Activated naive CD8-positive, alpha-beta T cell treated with anti-CD3 and anti-CD28 coated beads, Interleukin-2, amount 50 U/mL, for 24 hours (primary cell): ENCODE measurements at regions not wholly inside any gene's neighbourhood (a gene's known extent, or its start where the extent isn't known, plus 50 kb on each side); places are given as distances from the start of the nearest gene placed in this dataset.
"Not testable (repeated sequence)": the region's sequence is repeated elsewhere in the genome, so short reads cannot be mapped to it uniquely, and the experiment has no call there.

ENCODE experiments used
- ATAC-seq: fragments of 150-1000 bp; cut with Tn5 transposase; one replicate; pipeline ENCODE4 v1.10.0; 2021
- DNase-seq: peaks from one replicate; pipeline ENCODE4 v3.0.0; 2021
- H3K27ac Mint-ChIP-seq: one replicate; pipeline ENCODE4 v1.8.0; 2021; ENCODE audit warnings: mild to moderate bottlenecking, mixed read lengths
- H3K27me3 Mint-ChIP-seq: one replicate; pipeline ENCODE4 v1.8.0; 2021; ENCODE audit warnings: mixed read lengths
- H3K36me3 Mint-ChIP-seq: one replicate; pipeline ENCODE4 v1.8.0; 2021; ENCODE audit warnings: low read depth, mixed read lengths
- H3K4me1 Mint-ChIP-seq: one replicate; pipeline ENCODE4 v1.8.0; 2021; ENCODE audit warnings: mixed read lengths
- H3K4me3 Mint-ChIP-seq: one replicate; pipeline ENCODE4 v1.8.0; 2021; ENCODE audit warnings: mild to moderate bottlenecking, moderate library complexity, mixed read lengths
- H3K9me3 Mint-ChIP-seq: one replicate; pipeline ENCODE4 v1.8.0; 2021; ENCODE audit warnings: mixed read lengths

DNA sequence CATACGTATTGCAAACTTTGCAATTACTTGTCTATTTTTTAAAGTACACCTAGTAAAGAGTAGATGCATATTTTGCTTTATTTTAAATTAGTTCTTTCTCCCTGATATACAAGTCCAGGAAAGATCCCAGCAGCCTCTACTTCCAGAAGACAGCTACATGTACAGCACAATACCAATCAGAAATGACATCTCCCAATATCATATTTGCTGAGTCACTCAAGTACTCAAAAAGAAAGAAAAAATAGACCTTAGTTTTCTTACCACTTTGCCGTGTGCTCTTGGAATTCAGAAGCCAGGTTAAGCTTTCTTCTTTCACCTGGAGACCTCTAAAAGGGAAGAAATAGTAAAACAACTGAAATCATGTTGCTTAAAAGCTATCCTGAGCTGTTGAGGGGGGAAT, 412.6 kb upstream of the RUNX1 start:
- Mint-ChIP-seq H3K4me1 (no peaks in the 10 kb centered on the region), H3K9me3 (peaks cover 13% of the 10 kb centered on the region), H3K27me3 (no peaks in the 10 kb centered on the region), H3K4me3 (no peak overlapping the region), H3K36me3 (peaks cover under 1% of the 10 kb centered on the region), H3K27ac (no peak overlapping the region)
- no peak for DNase-seq
- ATAC-seq, result no peak

DNA sequence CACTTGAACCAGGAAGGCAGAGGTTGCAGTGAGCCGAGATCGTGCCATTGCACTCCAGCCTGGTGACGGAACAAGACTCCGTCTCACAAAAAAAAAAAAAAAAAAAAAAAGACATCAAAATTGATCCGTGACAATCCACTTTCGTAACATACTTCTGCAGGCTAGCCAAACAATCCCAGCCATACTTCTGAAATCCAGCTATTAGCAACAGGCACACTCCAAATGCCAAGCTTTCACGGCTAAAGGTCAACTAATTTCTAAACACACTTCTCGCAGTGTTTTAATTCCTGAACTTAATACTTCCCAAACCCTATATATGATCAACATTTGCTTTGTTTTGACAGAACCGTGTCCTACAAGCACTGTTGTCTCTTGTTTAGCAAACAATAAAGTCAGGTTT, 411.3 kb upstream of the RUNX1 start:
- no peak overlapping the region for H3K4me3 Mint-ChIP-seq
- peaks cover 6% of the 10 kb centered on the region for H3K9me3 Mint-ChIP-seq
- DNase-seq (no peak), ATAC-seq (no peak)
- H3K36me3 Mint-ChIP-seq, result no peaks in the 10 kb centered on the region
- H3K27ac Mint-ChIP-seq, result no peak overlapping the region
- H3K27me3 Mint-ChIP-seq, result no peaks in the 10 kb centered on the region
- H3K4me1 Mint-ChIP-seq, result no peaks in the 10 kb centered on the region

DNA sequence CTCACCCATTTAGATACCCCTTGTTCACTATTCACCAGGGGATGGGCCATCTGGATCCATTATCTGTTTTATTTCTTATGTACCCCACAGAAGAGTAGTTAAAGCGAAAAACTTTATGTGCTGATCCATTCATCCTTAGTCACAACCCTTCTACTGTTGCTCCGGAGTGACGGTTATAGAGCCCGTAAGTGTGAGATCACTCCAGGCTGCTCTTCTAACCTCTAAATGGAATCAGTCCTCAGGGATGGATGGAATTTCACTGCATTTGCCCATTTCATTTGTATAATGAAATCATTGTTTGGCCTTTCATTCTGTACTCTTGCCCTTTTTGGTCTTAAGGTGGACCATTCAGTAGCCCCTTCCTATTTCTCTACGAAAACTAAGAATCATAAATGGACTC, 409.3 kb upstream of the RUNX1 start:
- no peak overlapping the region for H3K4me3 Mint-ChIP-seq

DNA sequence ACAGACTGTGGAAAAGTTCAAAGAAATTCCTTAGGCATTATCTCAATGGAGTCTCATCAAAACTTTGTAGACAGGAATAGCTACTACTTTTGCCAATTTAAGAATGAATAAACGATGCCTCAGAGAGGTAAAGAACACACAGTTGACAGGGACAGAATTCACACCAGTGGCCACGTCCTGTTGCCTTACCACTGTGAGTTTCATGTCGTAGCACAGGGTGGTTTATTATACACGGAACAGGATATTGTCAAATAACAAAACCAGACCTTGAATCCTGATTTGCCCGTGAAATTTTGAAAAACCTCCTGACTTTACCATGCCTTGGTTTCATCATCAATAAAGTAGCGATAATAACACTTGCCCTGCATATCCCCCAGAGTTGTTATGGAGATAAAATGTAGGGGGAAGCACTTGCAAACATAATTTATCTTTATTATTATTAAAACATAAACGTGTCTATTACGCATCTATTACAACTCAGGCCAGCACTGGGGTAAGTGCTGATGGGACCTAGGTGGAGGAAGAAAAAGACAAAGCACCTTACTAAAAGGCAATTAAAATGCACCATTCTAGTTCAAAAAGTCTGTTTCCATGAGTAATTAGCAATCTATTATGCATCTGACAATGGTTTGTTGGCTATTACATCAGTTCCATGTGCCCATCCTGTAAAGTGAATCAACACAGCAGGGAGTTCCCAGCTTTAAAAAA, 408.1 kb upstream of the RUNX1 start:
- Mint-ChIP-seq H3K27ac (no peak overlapping the region), H3K9me3 (peaks cover 1% of the 10 kb centered on the region), H3K36me3 (no peaks in the 10 kb centered on the region), H3K27me3 (no peaks in the 10 kb centered on the region), H3K4me1 (no peaks in the 10 kb centered on the region), H3K4me3 (no peak overlapping the region)
- ATAC-seq, result no peak
- DNase-seq, result no peak

More for the DNA sequence above, 409.3 kb upstream of the RUNX1 start:
- Mint-ChIP-seq H3K27ac (no peak overlapping the region), H3K36me3 (no peaks in the 10 kb centered on the region), H3K27me3 (no peaks in the 10 kb centered on the region), H3K9me3 (no peaks in the 10 kb centered on the region), H3K4me1 (no peaks in the 10 kb centered on the region)
- ATAC-seq (no peak), DNase-seq (no peak)

DNA sequence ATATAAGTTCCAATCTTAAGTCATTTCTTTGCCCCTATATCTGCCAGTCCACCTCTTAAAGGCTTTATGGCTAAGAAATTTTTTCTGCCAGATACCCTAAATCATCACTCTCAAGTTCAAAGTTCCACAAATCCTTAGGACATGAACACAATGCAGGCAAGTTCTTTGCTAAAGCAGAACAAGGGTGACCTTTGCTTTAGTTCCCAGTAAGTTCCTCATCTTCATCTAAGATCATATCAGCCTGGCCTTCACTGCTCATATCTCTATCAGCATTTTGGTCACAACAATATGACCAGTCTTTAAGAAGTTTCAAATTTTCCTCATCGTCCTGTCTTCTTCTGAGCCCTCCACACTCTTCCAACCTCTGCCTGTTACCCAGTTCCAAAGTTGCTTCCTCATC, 402.2 kb upstream of the RUNX1 start:
- no peak overlapping the region for H3K4me3 Mint-ChIP-seq
- H3K9me3 Mint-ChIP-seq, result peaks cover 19% of the 10 kb centered on the region
- ATAC-seq (no peak), DNase-seq (no peak)
- H3K36me3 Mint-ChIP-seq, result peaks cover 1% of the 10 kb centered on the region
- no peaks in the 10 kb centered on the region for H3K4me1 Mint-ChIP-seq
- no peaks in the 10 kb centered on the region for H3K27me3 Mint-ChIP-seq
- no peak overlapping the region for H3K27ac Mint-ChIP-seq

DNA sequence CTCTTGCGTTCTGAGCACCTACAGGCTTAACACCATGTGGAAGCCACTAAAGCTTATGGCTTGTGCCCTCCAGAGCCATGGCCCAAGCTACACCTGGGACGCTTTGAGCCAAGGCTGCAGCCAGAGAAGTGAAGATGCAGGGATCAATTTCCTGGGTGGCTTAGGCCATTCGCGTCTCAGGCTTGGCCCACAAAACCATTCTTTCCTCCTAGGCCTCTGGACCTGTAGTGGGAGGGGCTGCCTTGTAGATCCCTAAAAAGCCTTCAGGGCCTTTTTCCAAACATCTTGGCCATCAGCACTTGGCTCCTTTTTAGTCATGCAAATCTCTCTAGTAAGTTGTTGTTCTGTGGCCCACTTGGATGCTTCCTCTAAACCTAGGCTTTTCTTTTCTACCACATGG, 401.7 kb upstream of the RUNX1 start:
- no peaks in the 10 kb centered on the region for H3K4me1 Mint-ChIP-seq
- no peaks in the 10 kb centered on the region for H3K27me3 Mint-ChIP-seq
- H3K9me3 Mint-ChIP-seq, result peaks cover 19% of the 10 kb centered on the region
- H3K36me3 Mint-ChIP-seq, result peaks cover 1% of the 10 kb centered on the region
- no peak overlapping the region for H3K4me3 Mint-ChIP-seq
- no peak for DNase-seq
- no peak overlapping the region for H3K27ac Mint-ChIP-seq
- no peak for ATAC-seq

DNA sequence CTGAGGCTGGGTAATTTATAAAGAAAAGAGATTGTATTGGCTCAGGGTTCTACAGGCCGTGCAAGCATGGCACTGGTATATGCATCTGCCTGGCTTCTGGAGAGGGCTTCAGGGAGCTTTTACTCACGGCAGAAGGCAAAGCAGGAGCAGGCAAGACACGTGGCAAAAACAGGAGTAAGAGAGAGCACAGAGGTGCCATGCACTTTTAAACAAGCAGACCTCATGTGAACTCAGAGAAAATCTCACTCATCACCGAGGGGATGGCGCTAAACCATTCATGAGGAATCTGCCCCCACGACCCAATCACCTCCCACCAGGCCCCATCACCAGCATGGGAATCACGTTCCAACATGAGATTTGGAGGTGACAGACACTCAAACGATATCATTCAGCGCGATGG, 400.7 kb upstream of the RUNX1 start:
- H3K27me3 Mint-ChIP-seq, result no peaks in the 10 kb centered on the region
- no peak overlapping the region for H3K4me3 Mint-ChIP-seq
- no peak overlapping the region for H3K27ac Mint-ChIP-seq
- H3K9me3 Mint-ChIP-seq, result peaks cover 19% of the 10 kb centered on the region
- ATAC-seq (no peak), DNase-seq (no peak)
- peaks cover 1% of the 10 kb centered on the region for H3K36me3 Mint-ChIP-seq
- no peaks in the 10 kb centered on the region for H3K4me1 Mint-ChIP-seq

DNA sequence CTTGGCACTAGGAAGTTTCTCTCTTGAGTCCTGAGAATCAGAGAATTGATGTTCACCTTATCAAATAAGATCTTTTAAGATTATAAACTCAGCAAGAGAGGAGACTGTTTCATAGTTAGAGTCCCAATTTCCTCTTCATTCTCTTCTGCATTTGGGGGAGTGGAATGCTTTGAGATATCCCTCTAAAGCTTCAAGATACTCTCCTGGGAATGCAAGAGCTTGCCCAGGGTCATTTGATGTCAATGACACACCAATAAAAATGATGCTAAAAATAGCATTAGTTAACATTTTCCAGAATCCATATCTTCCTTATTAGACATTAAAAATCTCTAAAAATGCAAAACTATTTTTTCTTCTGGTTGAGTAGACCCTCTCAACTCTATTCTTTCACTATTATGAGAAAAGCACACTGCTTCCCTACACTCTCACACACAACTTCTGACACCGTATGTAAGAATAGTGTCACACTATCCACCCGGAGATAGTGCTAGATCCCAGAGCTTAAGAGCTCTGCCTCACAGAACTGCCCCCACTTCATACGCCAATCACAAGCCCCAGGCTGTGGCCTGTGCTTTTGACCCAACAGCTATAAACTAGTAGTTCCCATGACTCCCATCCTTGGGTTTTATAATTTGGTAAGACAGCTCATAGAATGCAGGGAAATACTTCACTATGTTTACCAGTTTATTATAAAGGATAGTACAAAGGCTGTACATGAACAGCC, 399.9 kb upstream of the RUNX1 start:
- Mint-ChIP-seq H3K27me3 (peaks cover 5% of the 10 kb centered on the region), H3K9me3 (peaks cover 19% of the 10 kb centered on the region), H3K27ac (no peak overlapping the region), H3K4me3 (no peak overlapping the region), H3K36me3 (peaks cover 1% of the 10 kb centered on the region), H3K4me1 (no peaks in the 10 kb centered on the region)
- ATAC-seq (no peak), DNase-seq (no peak)

DNA sequence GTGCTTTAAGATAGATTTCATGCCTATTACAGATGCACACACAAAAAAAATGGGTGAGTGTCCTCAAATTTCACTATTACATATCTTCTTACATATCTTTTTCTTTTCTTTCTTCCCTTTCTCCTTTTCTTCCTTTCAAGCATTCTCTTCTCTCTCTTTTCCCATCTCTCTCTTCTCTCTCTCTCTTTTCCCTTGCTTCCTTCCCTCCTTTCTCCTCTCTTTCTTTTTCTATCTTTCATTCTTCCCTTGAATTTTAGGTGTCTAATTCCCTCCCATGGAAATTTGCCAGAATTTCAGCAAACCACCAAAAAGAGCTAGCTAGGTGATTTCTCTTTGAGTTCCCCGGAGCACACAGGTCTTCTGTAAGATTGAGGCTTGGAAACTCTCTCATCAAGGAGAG, 395.3 kb upstream of the RUNX1 start:
- no peak for ATAC-seq
- H3K4me1 Mint-ChIP-seq, result no peaks in the 10 kb centered on the region
- no peak overlapping the region for H3K4me3 Mint-ChIP-seq
- DNase-seq, result no peak
- H3K27me3 Mint-ChIP-seq, result peaks cover 5% of the 10 kb centered on the region
- no peaks in the 10 kb centered on the region for H3K9me3 Mint-ChIP-seq
- no peak overlapping the region for H3K27ac Mint-ChIP-seq
- no peaks in the 10 kb centered on the region for H3K36me3 Mint-ChIP-seq

DNA sequence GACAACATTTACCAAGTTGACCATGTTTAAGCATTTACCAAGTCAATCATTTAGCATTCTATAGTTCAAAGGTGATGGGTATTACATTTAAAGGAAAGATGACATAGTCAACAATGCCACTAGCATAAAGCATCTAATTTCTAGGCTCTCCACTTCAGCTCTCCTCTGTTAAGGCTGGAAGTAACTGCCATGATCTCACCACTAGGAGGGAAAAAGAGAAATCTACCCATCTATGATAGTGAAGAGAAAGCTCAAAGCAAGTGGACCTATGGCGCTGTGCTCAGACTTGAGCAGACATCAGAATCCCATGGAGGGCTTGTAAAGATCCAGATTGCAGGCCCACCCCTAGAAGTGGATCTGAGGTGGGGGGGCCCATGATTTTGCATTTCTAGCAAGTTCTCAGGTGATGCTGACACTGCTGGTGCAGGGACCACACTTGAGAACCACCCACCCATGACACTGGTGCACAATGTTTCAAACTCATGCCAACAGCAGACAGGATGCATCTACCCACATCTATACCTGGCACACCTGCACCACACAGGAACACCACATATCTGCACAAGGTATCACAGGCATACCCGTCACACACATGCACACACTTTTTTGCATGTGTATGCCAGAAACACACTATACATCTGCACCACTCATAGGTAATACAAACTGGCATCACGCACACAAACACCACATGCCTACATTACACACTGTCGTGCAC, 392.9 kb upstream of the RUNX1 start:
- Mint-ChIP-seq H3K4me1 (peaks cover 14% of the 10 kb centered on the region), H3K4me3 (no peak overlapping the region), H3K27me3 (peaks cover 5% of the 10 kb centered on the region), H3K36me3 (no peaks in the 10 kb centered on the region), H3K27ac (no peak overlapping the region), H3K9me3 (no peaks in the 10 kb centered on the region)
- no peak for DNase-seq
- ATAC-seq, result no peak

DNA sequence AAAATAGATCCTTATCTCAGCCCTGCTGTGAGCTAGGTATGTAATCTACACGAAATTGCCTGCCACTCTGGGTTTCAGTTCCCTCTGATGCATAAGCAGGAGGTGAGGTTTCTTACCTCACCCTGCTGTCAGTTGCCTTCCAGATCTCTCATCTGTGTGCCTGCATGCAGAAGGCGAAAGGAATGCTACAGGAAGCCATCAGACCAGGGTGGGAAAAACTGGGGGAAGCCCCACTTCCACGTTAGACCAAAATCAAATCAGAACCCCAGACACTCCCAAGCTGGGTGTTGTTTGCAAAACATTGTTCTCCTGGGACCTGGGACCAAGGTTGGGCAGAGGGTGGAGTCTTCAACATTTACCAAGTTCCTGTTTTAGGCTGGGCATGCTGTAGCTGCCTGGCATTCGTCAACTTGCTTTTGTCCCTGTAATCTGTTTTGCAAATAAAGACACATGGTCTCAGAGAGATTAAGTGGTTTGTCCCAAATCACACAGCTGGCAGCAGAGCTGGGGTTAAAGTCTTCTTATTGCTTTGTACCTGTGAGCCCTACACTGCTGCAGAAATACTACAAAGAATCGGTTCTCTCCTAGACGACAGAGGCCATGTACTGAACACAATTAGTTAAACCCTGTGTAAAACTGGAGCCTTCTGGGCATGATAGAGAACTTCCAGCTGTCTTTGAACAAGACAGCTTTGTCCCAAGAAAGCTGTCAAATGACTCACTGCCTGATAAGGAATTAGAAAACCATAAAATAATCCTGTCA, 389.7 kb upstream of the RUNX1 start:
- H3K27ac Mint-ChIP-seq, result no peak overlapping the region
- H3K27me3 Mint-ChIP-seq, result no peaks in the 10 kb centered on the region

DNA sequence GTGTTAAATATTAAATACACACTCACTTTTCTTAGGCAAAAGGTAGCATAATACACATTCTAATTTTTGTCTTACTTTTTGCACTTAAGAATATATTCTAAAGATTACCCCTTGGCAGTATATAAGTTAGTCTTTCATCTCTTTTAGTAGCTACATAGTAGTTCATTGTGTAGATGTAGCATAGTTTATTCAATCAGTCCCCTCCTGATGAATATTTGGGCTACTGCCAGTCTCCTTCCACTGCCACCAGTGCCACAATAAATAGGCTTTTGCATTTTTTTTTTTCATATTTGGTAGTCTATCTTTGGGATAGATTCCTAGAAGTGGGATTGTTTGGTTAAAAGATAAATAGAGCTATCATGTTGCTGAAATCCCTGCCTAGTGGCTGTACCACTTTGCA, 388.8 kb upstream of the RUNX1 start:
- DNase-seq (no peak), ATAC-seq (no peak)
- Mint-ChIP-seq H3K4me1 (peaks cover 14% of the 10 kb centered on the region), H3K4me3 (no peak overlapping the region), H3K9me3 (peaks cover 20% of the 10 kb centered on the region), H3K27ac (no peak overlapping the region), H3K36me3 (peaks cover 7% of the 10 kb centered on the region), H3K27me3 (no peaks in the 10 kb centered on the region)

More for the DNA sequence above, 389.7 kb upstream of the RUNX1 start:
- DNase-seq, result peak; percentile 9
- H3K4me3 Mint-ChIP-seq, result no peak overlapping the region
- peaks cover 12% of the 10 kb centered on the region for H3K9me3 Mint-ChIP-seq
- peaks cover 3% of the 10 kb centered on the region for H3K36me3 Mint-ChIP-seq
- peak; percentile 52 for ATAC-seq
- H3K4me1 Mint-ChIP-seq, result peaks cover 14% of the 10 kb centered on the region

DNA sequence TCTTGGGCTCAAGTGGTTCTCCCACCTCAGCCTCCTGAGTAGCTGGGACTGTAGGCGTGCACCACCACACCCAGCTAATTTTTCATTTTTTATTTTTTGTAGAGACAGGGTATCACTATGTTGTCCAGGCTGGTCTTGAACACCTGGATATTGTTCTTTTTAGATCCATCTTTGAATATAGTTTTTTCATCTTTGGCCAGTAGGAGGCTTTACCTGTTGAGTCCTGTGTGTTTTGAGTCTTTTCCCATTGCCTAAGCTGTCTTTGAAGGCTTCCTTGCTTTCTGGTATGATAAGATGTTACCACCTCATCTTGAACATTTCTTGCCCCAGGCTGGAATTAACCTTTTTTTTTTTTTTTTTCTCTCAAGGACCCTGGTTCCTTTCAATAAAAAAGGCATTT, 387.8 kb upstream of the RUNX1 start:
- no peak for DNase-seq
- Mint-ChIP-seq H3K4me3 (no peak overlapping the region), H3K36me3 (peaks cover 7% of the 10 kb centered on the region), H3K9me3 (peaks cover 26% of the 10 kb centered on the region), H3K27ac (no peak overlapping the region), H3K27me3 (no peaks in the 10 kb centered on the region), H3K4me1 (peaks cover 14% of the 10 kb centered on the region)
- no peak for ATAC-seq

DNA sequence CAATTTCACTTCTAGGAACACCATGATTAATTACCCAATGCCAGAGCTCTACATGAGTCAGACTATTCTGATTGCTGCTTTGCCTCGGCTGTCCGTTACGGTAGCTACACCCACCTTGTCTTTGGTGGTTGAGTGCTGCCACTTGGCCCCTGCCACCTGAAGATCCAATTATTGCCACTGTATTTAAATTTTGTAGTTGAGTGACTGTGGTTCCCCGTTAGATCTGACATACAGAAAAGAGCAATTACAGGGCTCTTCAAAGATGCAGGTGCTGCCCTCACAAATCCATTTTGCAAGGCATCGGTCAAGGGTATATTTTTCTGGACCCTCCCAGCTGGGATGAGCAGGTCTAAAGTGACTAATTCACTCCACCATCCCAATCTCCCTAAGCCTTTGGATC, 383.5 kb upstream of the RUNX1 start:
- not testable (repeated sequence) for H3K36me3 Mint-ChIP-seq, ATAC-seq, H3K27ac Mint-ChIP-seq, DNase-seq, H3K4me3 Mint-ChIP-seq, H3K27me3 Mint-ChIP-seq
- Mint-ChIP-seq H3K4me1 (peaks cover 15% of the 10 kb centered on the region), H3K9me3 (peaks cover 35% of the 10 kb centered on the region)
